ENCODE measurements at regions not wholly inside any gene's neighbourhood (a gene's known extent, or its start where the extent isn't known, plus 50 kb on each side); places are given as distances from the start of the nearest gene placed in this dataset.

DNA sequence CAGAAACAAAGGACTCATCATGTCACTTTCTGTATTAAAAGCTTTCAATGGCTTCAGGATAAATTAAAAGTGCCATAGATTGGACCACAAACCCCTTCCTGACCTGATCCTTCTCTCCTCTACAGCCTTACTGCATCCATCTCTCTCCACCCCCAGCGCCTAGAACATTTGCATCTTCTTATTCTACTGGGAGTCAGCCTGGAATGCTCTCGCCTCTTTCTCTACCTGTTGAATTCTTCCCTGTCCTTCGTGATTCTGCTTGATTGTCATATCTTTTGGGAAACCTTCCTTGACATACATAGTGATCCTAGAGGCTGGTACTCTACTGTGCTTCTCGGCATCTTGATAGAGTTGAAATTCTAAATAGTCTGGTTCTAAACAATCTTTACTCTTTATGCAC, 332.0 kb upstream of the PBX1 start:
- no peak overlapping the region for H4K5ac ChIP-seq (ENCODE audit: insufficient read length, low read depth, low read length)
- H3K9me3 ChIP-seq (ENCODE audit: control insufficient read depth, low read depth, low read length) = no peaks in the 10 kb centered on the region
- Mint-ChIP-seq H3K9me3 (no peaks in the 10 kb centered on the region; a peak in 1 of 5 replicates), H3K36me3 (ENCODE audit: insufficient read depth in 1 of 3, low read depth in 3 of 3) (no peaks in the 10 kb centered on the region; a peak in 1 of 7 replicates), H3K4me3 (no peak overlapping the region), H3K4me1 (peaks cover 15% of the 10 kb centered on the region in 2 experiments), H3K27ac (no peak overlapping the region), H3K27me3 (ENCODE audit: low read depth) (no peaks in the 10 kb centered on the region)
- no peak overlapping the region for H3K4ac ChIP-seq (ENCODE audit: low read depth, low read length)
- no peaks in the 10 kb centered on the region for H3K79me2 ChIP-seq (ENCODE audit: insufficient read depth, low read length)
- H2BK12ac ChIP-seq (ENCODE audit: insufficient read length, low read depth, low read length) = no peak overlapping the region
- no peak overlapping the region for H2AFZ ChIP-seq (ENCODE audit: low read length)
- H3K4me2 ChIP-seq (ENCODE audit: insufficient read depth, insufficient read length, low read length) = no peak overlapping the region
- TF ChIP-seq, protein P1, sequence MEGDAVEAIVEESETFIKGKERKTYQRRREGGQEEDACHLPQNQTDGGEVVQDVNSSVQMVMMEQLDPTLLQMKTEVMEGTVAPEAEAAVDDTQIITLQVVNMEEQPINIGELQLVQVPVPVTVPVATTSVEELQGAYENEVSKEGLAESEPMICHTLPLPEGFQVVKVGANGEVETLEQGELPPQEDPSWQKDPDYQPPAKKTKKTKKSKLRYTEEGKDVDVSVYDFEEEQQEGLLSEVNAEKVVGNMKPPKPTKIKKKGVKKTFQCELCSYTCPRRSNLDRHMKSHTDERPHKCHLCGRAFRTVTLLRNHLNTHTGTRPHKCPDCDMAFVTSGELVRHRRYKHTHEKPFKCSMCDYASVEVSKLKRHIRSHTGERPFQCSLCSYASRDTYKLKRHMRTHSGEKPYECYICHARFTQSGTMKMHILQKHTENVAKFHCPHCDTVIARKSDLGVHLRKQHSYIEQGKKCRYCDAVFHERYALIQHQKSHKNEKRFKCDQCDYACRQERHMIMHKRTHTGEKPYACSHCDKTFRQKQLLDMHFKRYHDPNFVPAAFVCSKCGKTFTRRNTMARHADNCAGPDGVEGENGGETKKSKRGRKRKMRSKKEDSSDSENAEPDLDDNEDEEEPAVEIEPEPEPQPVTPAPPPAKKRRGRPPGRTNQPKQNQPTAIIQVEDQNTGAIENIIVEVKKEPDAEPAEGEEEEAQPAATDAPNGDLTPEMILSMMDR (conservative IDR thresholded peaks at IDR 0.05) = no peak
- WGBS (ENCODE audit: extremely low coverage, insufficient read length, low lambda C conversion rate) = no CpG with 5 or more reads among the region's 4 CpGs
- no peak overlapping the region for H4K91ac ChIP-seq (ENCODE audit: insufficient read length, low read depth, low read length)
- no peak overlapping the region for H3T11ph ChIP-seq (ENCODE audit: low read length)
- no peaks in the 10 kb centered on the region for H3K79me1 ChIP-seq (ENCODE audit: insufficient read depth, low read depth, low read length, poor library complexity, severe bottlenecking)
- no peak overlapping the region for H3K27ac ChIP-seq (ENCODE audit: insufficient read length, low read depth, low read length)
- no peak overlapping the region for H3K14ac ChIP-seq (ENCODE audit: insufficient read depth, low read length)
- H2BK120ac ChIP-seq (ENCODE audit: low read depth, low read length, poor library complexity, severe bottlenecking) = no peak overlapping the region
- H4K20me1 ChIP-seq (ENCODE audit: control insufficient read depth, insufficient read depth, insufficient read length) = no peaks in the 10 kb centered on the region
- no peak overlapping the region for H4K8ac ChIP-seq (replicated peaks; ENCODE audit: insufficient read length, low read depth, low read length)
- no peaks in the 10 kb centered on the region for H3K4me1 ChIP-seq (ENCODE audit: insufficient read depth, low read length)
- H3K56ac ChIP-seq (ENCODE audit: insufficient read length, low read depth, low read length) = no peak overlapping the region
- H3K23ac ChIP-seq (ENCODE audit: insufficient read length, low read depth, low read length) = no peak overlapping the region
- H2BK5ac ChIP-seq (ENCODE audit: insufficient read length, low read length) = no peak overlapping the region
- H2BK20ac ChIP-seq (ENCODE audit: low read depth, low read length, poor library complexity, severe bottlenecking) = no peak overlapping the region
- H3K23me2 ChIP-seq (ENCODE audit: insufficient read length, low read depth, low read length, poor library complexity, severe bottlenecking) = no peaks in the 10 kb centered on the region
- H3K18ac ChIP-seq (ENCODE audit: insufficient read length, low read depth, low read length) = no peak overlapping the region
- no peak overlapping the region for H3K9ac ChIP-seq (ENCODE audit: extremely low read depth, insufficient read length, low read length)
- H2BK15ac ChIP-seq (ENCODE audit: low read depth, low read length) = no peak overlapping the region
- no peaks in the 10 kb centered on the region for H3K27me3 ChIP-seq (ENCODE audit: insufficient read depth, low read length)
- no peak for DNase-seq
- H2AK5ac ChIP-seq (ENCODE audit: insufficient read length, low read length) = no peak overlapping the region
